Esophagus muscularis mucosa (tissue), 4 donors: ENCODE measurements at regions not wholly inside any gene's neighbourhood (a gene's known extent, or its start where the extent isn't known, plus 50 kb on each side); places are given as distances from the start of the nearest gene placed in this dataset.

Experiments used
- CTCF ChIP-seq, 3 experiments: fragments of 200-600 bp in 2 of 3; fragments of 450-650 bp in 1 of 3; sonication (generic) in 2 of 3; IDR thresholded peaks; one replicate each; pipeline ENCODE4 v1.5.1; 2017 to 2019; ENCODE audit warnings: antibody characterized with exemption in 3 of 3, mild to moderate bottlenecking in 2 of 3, moderate library complexity in 1 of 3
- EP300 ChIP-seq: sonication (generic); formaldehyde crosslinking; IDR thresholded peaks from one replicate; pipeline ENCODE4 v1.6.1; 2017; ENCODE audit warnings: antibody characterized with exemption
- POLR2A ChIP-seq: fragments of 450-650 bp; IDR thresholded peaks from one replicate; pipeline ENCODE4 v1.6.1; 2017; ENCODE audit warnings: antibody characterized with exemption, moderate library complexity, mild to moderate bottlenecking, low read depth
- POLR2AphosphoS5 ChIP-seq, 2 donors: sonication (generic); formaldehyde crosslinking; IDR thresholded peaks; one replicate each; pipeline ENCODE4 v1.6.1; 2017; ENCODE audit warnings: antibody characterized with exemption in 2 of 2

- TF ChIP-seq CTCF (IDR thresholded peaks at IDR 0.05): no peak
- no peak for TF ChIP-seq POLR2A
- TF ChIP-seq POLR2AphosphoS5 (IDR thresholded peaks at IDR 0.05): no peak
- no peak for TF ChIP-seq EP300
Observed at GRCh38 chrX:55379396-55379795, 72.5 kb upstream of the MAGEH1 start.
